ENCODE measurements at regions not wholly inside any gene's neighbourhood (a gene's known extent, or its start where the extent isn't known, plus 50 kb on each side); places are given as distances from the start of the nearest gene placed in this dataset. TPM values are rescaled to one million over a fixed set of nuclear protein-coding genes. Genes with fewer than 3 reads are reported as not detected.

Small RNA genes in the stretch of these regions (microRNA-seq; reads per million reads assigned to microRNA genes)
- not detected for gene MIR6074

Small RNA genes in the stretch of these regions (small RNA-seq; reads per million reads assigned to genes)
- gene MIR6074 (not detected), gene RNA5SP362 (not detected)
